B cell (primary cell): ENCODE measurements at regions not wholly inside any gene's neighbourhood (a gene's known extent, or its start where the extent isn't known, plus 50 kb on each side); places are given as distances from the start of the nearest gene placed in this dataset.
A peak's percentile ranks its signal among the peaks of the same experiment; 100 is the strongest.

ENCODE experiments used
- ATAC-seq: fragments of 200-7000 bp; cut with Tn5 transposase; one replicate; pipeline ENCODE4 v1.10.0; 2021; ENCODE audit warnings: low read depth, mild to moderate bottlenecking, moderate number of reproducible peaks, moderate library complexity
- CTCF ChIA-PET: fragments of 350-600 bp; sonication (Branson Sonifier 250); formaldehyde crosslinking; loops from one replicate; lab custom pipeline; 2021; ENCODE audit warnings: antibody characterized with exemption, inconsistent platforms; lab: Charles Lee
- POLR2A ChIA-PET: fragments of 350-600 bp; sonication (Branson Sonifier 250); formaldehyde crosslinking; loops from one replicate; lab custom pipeline; 2021; ENCODE audit warnings: antibody characterized with exemption; lab: Charles Lee
- DNase-seq: peaks from one replicate; pipeline ENCODE4 v3.0.0; 2013
- H2AFZ ChIP-seq: 2 replicates; pipeline ENCODE4 v1.6.1; 2012; ENCODE audit warnings: mild to moderate bottlenecking, low read depth, low read length; ENCODE audit not compliant: insufficient read depth, poor library complexity, severe bottlenecking
- H3K27ac ChIP-seq, 2 donors: 1 replicate in 1 of 2; 2 replicates in 1 of 2; pipeline ENCODE4 v1.5.1; 2012 to 2013; ENCODE audit warnings: low read length in 2 of 2, mild to moderate bottlenecking in 2 of 2, moderate library complexity in 1 of 2
- H3K27me3 ChIP-seq, 4 experiments: fragments of 200-600 bp in 1 of 4; sonication (generic) in 1 of 4; replicated peaks in 1 of 4; 1 replicate in 2 of 4; 2 replicates in 2 of 4; pipeline versions ENCODE4 v1.6.1 to v1.7.0; 2013 to 2016; ENCODE audit warnings: low read length in 3 of 4, mild to moderate bottlenecking in 2 of 4, mixed read lengths in 1 of 4, moderate library complexity in 1 of 4; ENCODE audit not compliant: insufficient read depth in 4 of 4, control insufficient read depth in 3 of 4; ENCODE audit errors: control extremely low read depth in 1 of 4
- H3K36me3 ChIP-seq, 2 experiments: replicated peaks in 1 of 2; 1 replicate in 1 of 2; 2 replicates in 1 of 2; pipeline versions ENCODE4 v1.6.1 to v1.7.1; 2013; ENCODE audit warnings: low read length in 1 of 2; ENCODE audit not compliant: insufficient read depth in 2 of 2, control insufficient read depth in 1 of 2; ENCODE audit errors: control extremely low read depth in 1 of 2, extremely low read depth in 1 of 2
- H3K4me1 ChIP-seq, 2 donors: fragments of 200-600 bp in 1 of 2; sonication (generic) in 1 of 2; 1 replicate in 1 of 2; 2 replicates in 1 of 2; pipeline versions ENCODE4 v1.5.1 to v1.6.1; 2013 to 2017; ENCODE audit warnings: low read length in 2 of 2; ENCODE audit not compliant: control insufficient read depth in 2 of 2, insufficient read depth in 2 of 2
- H3K4me2 ChIP-seq: replicated peaks from 2 replicates; pipeline ENCODE3; 2012; ENCODE audit warnings: mild to moderate bottlenecking, low read depth, low read length; ENCODE audit not compliant: poor library complexity, severe bottlenecking
- H3K4me3 ChIP-seq, 5 experiments: fragments of 200-600 bp in 1 of 5; sonication (generic) in 1 of 5; 1 replicate in 3 of 5; 2 replicates in 2 of 5; pipeline versions ENCODE4 v1.5.1 to v1.7.0; 2011 to 2016; ENCODE audit warnings: low read length in 4 of 5, mild to moderate bottlenecking in 4 of 5, low read depth in 2 of 5, control low read depth in 1 of 5, moderate library complexity in 1 of 5; ENCODE audit not compliant: insufficient read depth in 1 of 5; ENCODE audit errors: control extremely low read depth in 1 of 5, extremely low read depth in 1 of 5
- H3K79me2 ChIP-seq: fragments of 200-600 bp; sonication (generic); one replicate; pipeline ENCODE4 v1.6.0; 2016; ENCODE audit warnings: low read length; ENCODE audit not compliant: control insufficient read depth, insufficient read depth
- H3K9ac ChIP-seq: fragments of 200-600 bp; sonication (generic); 2 replicates; pipeline ENCODE4 v1.6.1; 2017; ENCODE audit warnings: mild to moderate bottlenecking, low read length, moderate library complexity
- H3K9me3 ChIP-seq, 3 donors: one replicate each; pipeline versions ENCODE4 v1.6.1 to v1.7.1; 2013; ENCODE audit warnings: low read length in 2 of 3; ENCODE audit not compliant: control insufficient read depth in 2 of 3, insufficient read depth in 1 of 3; ENCODE audit errors: control extremely low read depth in 1 of 3
- H4K20me1 ChIP-seq: 2 replicates; pipeline ENCODE4 v1.6.0; 2012; ENCODE audit warnings: mild to moderate bottlenecking, low read length; ENCODE audit not compliant: insufficient read depth, control insufficient read depth, poor library complexity, severe bottlenecking
- H3K27ac Mint-ChIP-seq: one replicate; pipeline ENCODE4 v1.8.0; 2021; ENCODE audit warnings: mixed read lengths
- H3K27me3 Mint-ChIP-seq: one replicate; pipeline ENCODE4 v1.8.0; 2021; ENCODE audit warnings: mixed read lengths
- H3K4me1 Mint-ChIP-seq: one replicate; pipeline ENCODE4 v1.8.0; 2021; ENCODE audit warnings: mixed read lengths
- H3K4me3 Mint-ChIP-seq: one replicate; pipeline ENCODE4 v1.8.0; 2021; ENCODE audit warnings: mixed read lengths
- H3K9me3 Mint-ChIP-seq: one replicate; pipeline ENCODE4 v1.8.0; 2022; ENCODE audit warnings: mixed read lengths; ENCODE audit not compliant: insufficient read depth
- EZH2 ChIP-seq: IDR thresholded peaks from 2 replicates; pipeline ENCODE4 v1.6.1; 2012; ENCODE audit warnings: borderline replicate concordance, low read depth, mild to moderate bottlenecking, moderate library complexity, low read length; ENCODE audit not compliant: insufficient read depth, poor library complexity, severe bottlenecking
- WGBS: methylation state at CpG from one replicate; pipeline ENCODE4 v1.1.5; 2013; ENCODE audit warnings: missing lambda C conversion rate; ENCODE audit not compliant: insufficient coverage; 5-methylcytosine and 5-hydroxymethylcytosine counted together
- intact Hi-C: fragments of 100-400 bp; cut with micrococcal nuclease; formaldehyde crosslinking; loops from one replicate; pipeline ENCODE4 v1.10.0; 2022
- TF ChIP-seq, protein P1 (sequence below): fragments of 200-600 bp; IDR thresholded peaks from one replicate; pipeline ENCODE4 v1.8.0; 2022; ENCODE audit warnings: antibody characterized with exemption, mild to moderate bottlenecking

DNA sequence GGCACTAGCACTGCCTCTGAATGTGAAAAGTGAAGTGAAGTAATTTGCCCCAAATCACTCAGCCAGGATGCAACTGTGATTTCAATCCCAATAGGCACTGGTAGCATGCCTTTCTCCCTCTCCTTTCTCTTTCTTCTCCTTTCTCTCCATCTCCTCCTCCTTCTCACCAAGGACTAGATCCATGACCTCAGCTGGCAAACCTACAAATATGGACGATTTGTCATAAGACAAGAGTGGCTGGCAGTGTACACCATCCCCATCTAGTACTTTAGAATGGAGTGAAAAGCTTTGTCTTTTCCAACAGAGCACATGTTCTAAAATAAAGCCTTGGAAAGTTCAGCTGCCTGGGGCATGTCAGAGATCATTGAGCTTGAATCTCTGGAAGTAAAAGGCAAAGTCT is 574.7 kb upstream of the CLINT1 start:
- H3K27me3 ChIP-seq = no peaks in the 10 kb centered on the region
- H3K36me3 ChIP-seq = no peaks in the 10 kb centered on the region
- H3K9me3 Mint-ChIP-seq = peaks cover 2% of the 10 kb centered on the region
- H3K4me2 ChIP-seq = no peak overlapping the region
- H3K4me1 ChIP-seq = peaks cover 59 to 67% of the 10 kb centered on the region in 2 donors
- no peak overlapping the region for H3K9ac ChIP-seq
- POLR2A ChIA-PET = no interaction called here
- H4K20me1 ChIP-seq = no peaks in the 10 kb centered on the region
- no CpG with 5 or more reads among the region's 1 CpG for WGBS
- intact Hi-C loops = loop anchor here (10.0 kb wide), 2 partner anchors 81 to 239 kb away; no protein-coding TSS in a partner anchor
- no peak overlapping the region for H3K27ac ChIP-seq
- CTCF ChIA-PET = interaction anchor here (0.6 kb wide), 1 partner anchor 80 kb away, joined by 3 read pairs; no protein-coding TSS in a partner anchor
- H3K4me3 ChIP-seq = no peak overlapping the region
- ATAC-seq = no peak
- no peak overlapping the region for H3K27ac Mint-ChIP-seq
- H3K27me3 Mint-ChIP-seq = no peaks in the 10 kb centered on the region
- peaks cover 82% of the 10 kb centered on the region for H3K4me1 Mint-ChIP-seq
- DNase-seq = no peak
- H3K9me3 ChIP-seq = peaks cover 0 to 3% (median 0%) of the 10 kb centered on the region in 3 donors
- no peak overlapping the region for H3K4me3 Mint-ChIP-seq
- H3K79me2 ChIP-seq = no peaks in the 10 kb centered on the region
- no peak for TF ChIP-seq EZH2
- TF ChIP-seq, protein P1, sequence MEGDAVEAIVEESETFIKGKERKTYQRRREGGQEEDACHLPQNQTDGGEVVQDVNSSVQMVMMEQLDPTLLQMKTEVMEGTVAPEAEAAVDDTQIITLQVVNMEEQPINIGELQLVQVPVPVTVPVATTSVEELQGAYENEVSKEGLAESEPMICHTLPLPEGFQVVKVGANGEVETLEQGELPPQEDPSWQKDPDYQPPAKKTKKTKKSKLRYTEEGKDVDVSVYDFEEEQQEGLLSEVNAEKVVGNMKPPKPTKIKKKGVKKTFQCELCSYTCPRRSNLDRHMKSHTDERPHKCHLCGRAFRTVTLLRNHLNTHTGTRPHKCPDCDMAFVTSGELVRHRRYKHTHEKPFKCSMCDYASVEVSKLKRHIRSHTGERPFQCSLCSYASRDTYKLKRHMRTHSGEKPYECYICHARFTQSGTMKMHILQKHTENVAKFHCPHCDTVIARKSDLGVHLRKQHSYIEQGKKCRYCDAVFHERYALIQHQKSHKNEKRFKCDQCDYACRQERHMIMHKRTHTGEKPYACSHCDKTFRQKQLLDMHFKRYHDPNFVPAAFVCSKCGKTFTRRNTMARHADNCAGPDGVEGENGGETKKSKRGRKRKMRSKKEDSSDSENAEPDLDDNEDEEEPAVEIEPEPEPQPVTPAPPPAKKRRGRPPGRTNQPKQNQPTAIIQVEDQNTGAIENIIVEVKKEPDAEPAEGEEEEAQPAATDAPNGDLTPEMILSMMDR = no peak
- no peak overlapping the region for H2AFZ ChIP-seq

DNA sequence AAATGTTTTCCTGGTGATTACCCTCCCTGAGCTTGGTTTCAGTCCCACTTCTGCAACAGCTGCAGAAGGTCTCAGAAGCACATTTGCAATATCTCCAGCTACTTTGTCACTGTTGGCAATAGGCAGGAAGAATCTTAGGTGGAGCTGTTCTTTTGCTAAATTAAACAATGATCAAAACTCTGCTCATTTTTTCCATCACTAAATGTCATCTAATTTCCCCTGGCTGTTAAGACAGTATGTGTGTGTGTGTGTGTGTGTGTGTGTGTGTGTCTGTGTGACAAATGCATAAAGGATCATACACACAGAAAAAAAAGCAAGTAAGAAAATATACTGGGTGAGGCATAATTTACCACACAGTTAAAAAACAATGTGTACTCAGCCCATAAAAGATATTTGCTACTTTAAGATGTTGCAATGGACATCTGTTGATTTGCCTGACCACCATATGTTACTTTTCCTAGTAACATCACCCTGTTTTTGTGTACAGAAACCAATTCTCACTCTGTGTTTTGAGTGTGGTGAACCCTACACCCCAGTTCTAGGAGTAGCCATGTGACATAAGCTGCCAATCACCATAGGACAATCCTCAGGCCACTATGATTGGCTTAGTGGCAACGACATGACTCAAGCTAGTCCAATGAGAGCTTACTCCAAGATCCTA is 572.6 kb upstream of the CLINT1 start:
- peaks cover 68% of the 10 kb centered on the region for H3K4me1 Mint-ChIP-seq
- H3K4me1 ChIP-seq = peaks cover 48 to 56% of the 10 kb centered on the region in 2 donors
- CTCF ChIA-PET = interaction anchor here (0.6 kb wide), 1 partner anchor 9 kb away, joined by 3 read pairs; no protein-coding TSS in a partner anchor
- H3K79me2 ChIP-seq = no peaks in the 10 kb centered on the region
- H3K9me3 Mint-ChIP-seq = peaks cover 2% of the 10 kb centered on the region
- no peak overlapping the region for H3K27ac ChIP-seq
- no CpG with 5 or more reads among the region's 1 CpG for WGBS
- TF ChIP-seq EZH2 = no peak
- TF ChIP-seq, protein P1 = no peak
- intact Hi-C loops = loop anchor here (10.0 kb wide), 2 partner anchors 83 to 237 kb away; no protein-coding TSS in a partner anchor
- no peaks in the 10 kb centered on the region for H3K27me3 ChIP-seq
- H3K9me3 ChIP-seq = peaks cover 0 to 3% (median 0%) of the 10 kb centered on the region in 3 donors
- H3K27me3 Mint-ChIP-seq = no peaks in the 10 kb centered on the region
- ATAC-seq = no peak
- DNase-seq = no peak
- no peak overlapping the region for H2AFZ ChIP-seq
- no peak overlapping the region for H3K4me3 Mint-ChIP-seq
- H4K20me1 ChIP-seq = no peaks in the 10 kb centered on the region
- no peak overlapping the region for H3K4me3 ChIP-seq
- H3K4me2 ChIP-seq = peak overlapping the region; percentile 13
- peak overlapping the region; percentile 47 for H3K27ac Mint-ChIP-seq
- no peaks in the 10 kb centered on the region for H3K36me3 ChIP-seq
- no peak overlapping the region for H3K9ac ChIP-seq
- POLR2A ChIA-PET = interaction anchor here (0.6 kb wide), 2 partner anchors 81 to 295 kb away, joined by 3 to 4 read pairs; no protein-coding TSS in a partner anchor
